ENCODE measurements at regions not wholly inside any gene's neighbourhood (a gene's known extent, or its start where the extent isn't known, plus 50 kb on each side); places are given as distances from the start of the nearest gene placed in this dataset.

DNA sequence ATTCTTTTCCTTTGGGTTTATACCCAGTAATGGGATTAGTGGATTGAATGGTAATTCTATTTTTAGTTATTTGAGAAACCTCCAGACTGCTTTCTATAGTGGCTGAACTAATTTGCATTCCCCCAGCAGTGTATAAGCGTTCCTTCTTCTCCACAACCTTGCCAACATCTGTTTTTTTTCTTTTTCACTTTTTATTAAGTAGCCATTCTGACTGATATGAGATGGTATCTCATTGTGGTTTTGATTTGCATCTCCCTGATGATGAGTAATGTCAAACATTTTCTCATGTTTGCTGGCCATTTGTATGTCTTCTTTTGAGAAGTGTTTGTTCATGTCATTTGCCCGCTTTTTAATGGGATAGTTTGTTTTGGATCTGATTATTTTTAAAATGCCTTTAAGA is 64.1 kb upstream of the MEIS1 start:
- no peak for TF ChIP-seq ELF4 (CRISPR knock-in tag; IDR thresholded peaks at IDR 0.05; ENCODE audit: low read depth)
- TF ChIP-seq, protein P1, sequence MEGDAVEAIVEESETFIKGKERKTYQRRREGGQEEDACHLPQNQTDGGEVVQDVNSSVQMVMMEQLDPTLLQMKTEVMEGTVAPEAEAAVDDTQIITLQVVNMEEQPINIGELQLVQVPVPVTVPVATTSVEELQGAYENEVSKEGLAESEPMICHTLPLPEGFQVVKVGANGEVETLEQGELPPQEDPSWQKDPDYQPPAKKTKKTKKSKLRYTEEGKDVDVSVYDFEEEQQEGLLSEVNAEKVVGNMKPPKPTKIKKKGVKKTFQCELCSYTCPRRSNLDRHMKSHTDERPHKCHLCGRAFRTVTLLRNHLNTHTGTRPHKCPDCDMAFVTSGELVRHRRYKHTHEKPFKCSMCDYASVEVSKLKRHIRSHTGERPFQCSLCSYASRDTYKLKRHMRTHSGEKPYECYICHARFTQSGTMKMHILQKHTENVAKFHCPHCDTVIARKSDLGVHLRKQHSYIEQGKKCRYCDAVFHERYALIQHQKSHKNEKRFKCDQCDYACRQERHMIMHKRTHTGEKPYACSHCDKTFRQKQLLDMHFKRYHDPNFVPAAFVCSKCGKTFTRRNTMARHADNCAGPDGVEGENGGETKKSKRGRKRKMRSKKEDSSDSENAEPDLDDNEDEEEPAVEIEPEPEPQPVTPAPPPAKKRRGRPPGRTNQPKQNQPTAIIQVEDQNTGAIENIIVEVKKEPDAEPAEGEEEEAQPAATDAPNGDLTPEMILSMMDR (IDR thresholded peaks at IDR 0.05): no peak
- TF ChIP-seq RELA (CRISPR knock-in tag; IDR thresholded peaks at IDR 0.05; ENCODE audit: borderline replicate concordance): no peak
- TF ChIP-seq, protein P2, sequence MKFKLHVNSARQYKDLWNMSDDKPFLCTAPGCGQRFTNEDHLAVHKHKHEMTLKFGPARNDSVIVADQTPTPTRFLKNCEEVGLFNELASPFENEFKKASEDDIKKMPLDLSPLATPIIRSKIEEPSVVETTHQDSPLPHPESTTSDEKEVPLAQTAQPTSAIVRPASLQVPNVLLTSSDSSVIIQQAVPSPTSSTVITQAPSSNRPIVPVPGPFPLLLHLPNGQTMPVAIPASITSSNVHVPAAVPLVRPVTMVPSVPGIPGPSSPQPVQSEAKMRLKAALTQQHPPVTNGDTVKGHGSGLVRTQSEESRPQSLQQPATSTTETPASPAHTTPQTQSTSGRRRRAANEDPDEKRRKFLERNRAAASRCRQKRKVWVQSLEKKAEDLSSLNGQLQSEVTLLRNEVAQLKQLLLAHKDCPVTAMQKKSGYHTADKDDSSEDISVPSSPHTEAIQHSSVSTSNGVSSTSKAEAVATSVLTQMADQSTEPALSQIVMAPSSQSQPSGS (CRISPR knock-in tag; IDR thresholded peaks at IDR 0.05; ENCODE audit: borderline replicate concordance, low read depth): no peak

Data from WTC11 (cell line).